Peyer's patch (tissue), 4 donors: ENCODE measurements at regions not wholly inside any gene's neighbourhood (a gene's known extent, or its start where the extent isn't known, plus 50 kb on each side); places are given as distances from the start of the nearest gene placed in this dataset.
"Not testable (repeated sequence)": the region's sequence is repeated elsewhere in the genome, so short reads cannot be mapped to it uniquely, and the experiment has no call there.

Source experiments
- DNase-seq, 3 donors: peaks; one replicate each; pipeline ENCODE4 v3.0.0-alpha.2; 2017 to 2019
- H3K27ac ChIP-seq, 4 donors: fragments of 200-600 bp; sonication (generic); one replicate each; pipeline ENCODE4 v1.5.1; 2016 to 2019
- H3K27me3 ChIP-seq, 2 donors: fragments of 200-600 bp; sonication (generic); one replicate each; pipeline ENCODE4 v1.5.1; 2019
- H3K36me3 ChIP-seq, 3 donors: fragments of 200-600 bp; sonication (generic); one replicate each; pipeline ENCODE4 v1.5.1; 2016 to 2019
- H3K4me1 ChIP-seq, 4 donors: fragments of 200-600 bp; sonication (generic); one replicate each; pipeline ENCODE4 v1.5.1; 2016 to 2019
- H3K4me3 ChIP-seq, 4 donors: fragments of 200-600 bp; sonication (generic); 1 replicate in 3 of 4; 2 replicates in 1 of 4; pipeline ENCODE4 v1.5.1; 2016 to 2019; ENCODE audit warnings: mild to moderate bottlenecking in 1 of 4
- H3K9me3 ChIP-seq, 4 donors: fragments of 200-600 bp; sonication (generic); one replicate each; pipeline ENCODE4 v1.5.1; 2016 to 2019; ENCODE audit warnings: mild to moderate bottlenecking in 1 of 4
- CTCF ChIP-seq, 6 experiments: fragments of 450-650 bp in 4 of 6; fragments of 200-600 bp in 2 of 6; sonication (generic) in 1 of 6; IDR thresholded peaks; one replicate each; pipeline ENCODE4 v1.5.1; 2017 to 2019; ENCODE audit warnings: antibody characterized with exemption in 6 of 6, mild to moderate bottlenecking in 3 of 6, moderate library complexity in 1 of 6
- POLR2A ChIP-seq, 2 donors: fragments of 450-650 bp; IDR thresholded peaks; one replicate each; pipeline ENCODE4 v1.5.1; 2017; ENCODE audit warnings: antibody characterized with exemption in 2 of 2, mild to moderate bottlenecking in 2 of 2, moderate library complexity in 2 of 2

DNA sequence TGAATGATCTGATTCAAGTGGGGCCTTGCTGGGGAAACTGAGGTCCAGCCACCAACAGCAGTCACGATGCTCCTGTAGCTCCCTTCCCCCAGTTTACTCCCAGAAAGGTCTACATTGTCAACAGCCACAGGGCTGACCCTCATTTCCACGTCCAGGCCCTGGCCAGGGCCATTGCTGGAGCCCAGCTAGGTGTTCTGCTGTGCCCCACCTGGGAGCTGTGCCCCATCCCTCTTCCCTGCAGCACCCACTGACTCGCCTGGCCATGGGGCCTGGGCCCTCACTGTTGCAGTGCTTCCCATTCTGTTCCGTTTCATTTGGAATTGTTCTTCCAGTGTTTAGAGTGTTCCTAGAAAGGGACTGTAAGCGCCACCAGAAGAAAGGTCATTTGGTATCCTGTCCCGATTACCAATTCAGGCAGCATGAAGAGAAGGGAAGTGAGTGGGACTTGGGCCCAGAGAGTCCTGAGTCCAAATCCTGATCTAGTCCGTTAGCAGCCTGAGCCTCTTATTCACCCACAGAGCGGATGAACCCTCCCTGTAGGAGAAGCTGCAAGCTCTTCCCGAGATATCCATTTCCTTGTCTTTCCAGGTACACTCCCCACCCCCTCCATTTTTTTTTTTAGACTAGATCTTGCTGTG lies 73.1 kb upstream of the HPCAL1 start:
- Histone ChIP-seq H3K27me3 (no peaks in the 10 kb centered on the region), H3K9me3 (no peaks in the 10 kb centered on the region), H3K4me1 (peaks cover 0 to 40% (median 6%) of the 10 kb centered on the region in 4 donors), H3K36me3 (no peaks in the 10 kb centered on the region), H3K27ac (peak overlapping the region in 2 of 4 donors; percentile 31 to 52), H3K4me3 (no peak overlapping the region)
- TF ChIP-seq CTCF (IDR thresholded peaks at IDR 0.05) (no peak), POLR2A (IDR thresholded peaks at IDR 0.05) (no peak)
- peak in 1 of 3 donors; percentile 45 for DNase-seq

GRCh38 chr2:10230499-10230898 lies 72.2 kb upstream of the HPCAL1 start:
- no peak overlapping the region for H3K4me3 ChIP-seq
- no peak overlapping the region for H3K27ac ChIP-seq
- TF ChIP-seq CTCF (IDR thresholded peaks at IDR 0.05) = no peak
- TF ChIP-seq POLR2A (IDR thresholded peaks at IDR 0.05) = no peak
- no peaks in the 10 kb centered on the region for H3K9me3 ChIP-seq
- H3K27me3 ChIP-seq = no peaks in the 10 kb centered on the region
- H3K36me3 ChIP-seq = no peaks in the 10 kb centered on the region
- H3K4me1 ChIP-seq = peaks cover 0 to 36% (median 6%) of the 10 kb centered on the region in 4 donors
- no peak for DNase-seq

DNA sequence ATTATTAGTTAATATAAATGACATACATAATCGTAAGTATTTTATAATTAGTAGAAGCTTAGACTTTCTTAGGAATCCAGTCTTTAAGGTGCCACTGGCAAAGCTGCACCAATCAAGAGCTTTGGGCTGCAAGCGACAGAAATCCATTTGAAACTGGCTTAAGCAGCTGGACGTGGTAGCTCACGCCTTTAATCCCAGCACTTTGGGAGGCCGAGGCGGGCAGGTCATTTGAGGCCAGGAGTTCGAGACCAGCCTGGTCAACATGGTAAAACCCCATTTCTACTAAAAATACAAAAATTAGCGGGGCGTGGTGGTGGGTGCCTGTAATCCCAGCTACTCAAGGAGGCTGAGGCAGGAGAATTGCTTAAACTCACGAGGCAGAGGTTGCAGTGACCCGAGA lies 71.8 kb upstream of the HPCAL1 start:
- H3K36me3 ChIP-seq, DNase-seq, H3K27me3 ChIP-seq, H3K9me3 ChIP-seq, H3K4me3 ChIP-seq, H3K27ac ChIP-seq: not testable (repeated sequence)
- peaks cover 0 to 32% (median 5%) of the 10 kb centered on the region in 4 donors for H3K4me1 ChIP-seq

DNA sequence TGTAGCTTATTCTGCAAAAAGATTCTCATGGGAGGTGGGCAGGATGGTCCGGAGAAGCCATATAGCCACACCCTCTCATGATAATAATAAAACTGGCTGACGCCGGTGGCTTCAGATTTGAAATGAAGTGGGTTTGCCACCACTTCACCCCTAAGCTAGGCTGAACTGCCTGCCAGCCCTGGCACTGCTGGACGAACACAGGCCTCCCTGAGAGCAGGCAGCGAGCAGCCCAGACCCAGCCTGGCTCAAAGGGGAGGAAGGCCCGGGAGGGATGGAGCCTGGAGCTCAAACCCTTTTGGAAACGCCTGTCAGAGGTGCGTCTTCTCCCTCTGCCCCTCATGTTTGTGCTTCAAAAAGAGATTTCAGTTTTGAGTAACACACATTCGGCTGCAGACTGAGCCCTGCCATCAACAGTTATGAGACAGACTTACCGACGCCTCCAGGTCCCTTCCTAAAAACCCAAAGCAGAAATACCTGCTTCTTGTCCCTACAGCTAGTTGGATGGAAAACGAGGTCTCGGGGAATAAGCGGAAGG lies 71.1 kb upstream of the HPCAL1 start:
- TF ChIP-seq POLR2A (IDR thresholded peaks at IDR 0.05) (no peak), CTCF (IDR thresholded peaks at IDR 0.05) (no peak)
- H3K4me3 ChIP-seq = no peak overlapping the region
- H3K4me1 ChIP-seq = peaks cover 0 to 25% (median 2%) of the 10 kb centered on the region in 4 donors
- no peaks in the 10 kb centered on the region for H3K9me3 ChIP-seq
- no peaks in the 10 kb centered on the region for H3K27me3 ChIP-seq
- H3K36me3 ChIP-seq = no peaks in the 10 kb centered on the region
- peak in 1 of 3 donors; percentile 31 for DNase-seq
- H3K27ac ChIP-seq = no peak overlapping the region

DNA sequence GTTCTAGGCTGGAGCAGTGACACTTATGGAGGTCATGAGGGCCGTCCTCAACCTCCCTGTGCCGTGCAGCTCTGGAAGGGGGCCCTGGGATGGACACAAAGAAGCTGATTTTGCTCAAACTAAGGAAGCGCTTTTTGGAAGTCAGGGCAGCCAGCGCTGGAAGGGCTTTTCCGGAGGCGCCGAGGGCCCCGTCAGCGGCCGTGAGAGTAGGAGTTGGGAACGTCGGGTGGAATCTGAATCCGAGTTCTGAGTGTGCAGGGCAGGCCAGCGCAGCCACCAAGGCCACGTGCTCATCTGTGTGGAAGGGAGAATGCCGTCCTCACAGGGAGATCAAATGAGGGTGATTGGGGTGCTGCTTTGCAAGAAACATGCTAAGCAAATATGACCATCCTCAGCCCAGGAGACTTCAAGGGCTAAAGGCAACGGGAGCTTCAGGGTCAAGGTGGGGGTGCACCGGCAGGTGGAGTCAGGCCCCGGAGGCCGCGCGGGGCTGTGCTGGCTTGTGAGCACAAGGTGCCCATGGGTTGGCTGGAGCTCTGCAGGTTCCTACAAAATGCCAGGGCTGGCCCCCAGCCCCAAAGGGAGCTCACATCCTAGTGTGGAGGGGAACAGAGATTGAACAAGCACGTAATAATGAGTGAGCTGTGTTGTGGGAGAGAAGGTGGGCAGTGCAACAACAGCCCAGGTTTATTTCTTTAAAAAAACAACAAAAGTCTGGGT lies 70.4 kb upstream of the HPCAL1 start:
- H3K27ac ChIP-seq = no peak overlapping the region
- H3K36me3 ChIP-seq = no peaks in the 10 kb centered on the region
- no peaks in the 10 kb centered on the region for H3K9me3 ChIP-seq
- no peaks in the 10 kb centered on the region for H3K27me3 ChIP-seq
- DNase-seq = peak in 1 of 3 donors; percentile 42
- no peak overlapping the region for H3K4me3 ChIP-seq
- peaks cover 0 to 19% (median 2%) of the 10 kb centered on the region in 4 donors for H3K4me1 ChIP-seq
- TF ChIP-seq CTCF (IDR thresholded peaks at IDR 0.05) = no peak
- no peak for TF ChIP-seq POLR2A (IDR thresholded peaks at IDR 0.05)
